ENCODE measurements at regions not wholly inside any gene's neighbourhood (a gene's known extent, or its start where the extent isn't known, plus 50 kb on each side); places are given as distances from the start of the nearest gene placed in this dataset.
"Not testable (repeated sequence)": the region's sequence is repeated elsewhere in the genome, so short reads cannot be mapped to it uniquely, and the experiment has no call there.

DNA sequence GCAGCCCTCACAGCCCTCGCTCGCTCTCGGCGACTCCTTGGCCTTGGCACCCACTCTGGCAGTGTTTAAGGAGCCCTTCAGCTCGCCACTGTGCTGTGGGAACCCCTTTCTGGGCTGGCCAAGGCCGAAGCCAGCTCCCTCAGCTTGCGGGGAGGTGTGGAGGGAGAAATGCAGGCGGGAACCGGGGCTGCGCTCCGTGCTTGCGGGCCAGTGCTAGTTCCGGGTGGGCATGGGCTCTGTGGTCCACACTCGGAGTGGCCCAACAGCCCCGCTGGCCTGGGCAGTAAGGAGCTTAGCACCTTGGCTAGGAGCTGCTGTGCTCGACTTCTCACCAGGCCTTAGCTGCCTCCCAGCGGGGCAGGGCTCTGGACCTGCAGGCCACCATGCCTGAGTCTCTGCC is 192.6 kb downstream of the COX18 start:
- no peak overlapping the region for H3K4me3 ChIP-seq (ENCODE audit: control insufficient read depth, low read depth, low read length)
- TF ChIP-seq, protein P1, sequence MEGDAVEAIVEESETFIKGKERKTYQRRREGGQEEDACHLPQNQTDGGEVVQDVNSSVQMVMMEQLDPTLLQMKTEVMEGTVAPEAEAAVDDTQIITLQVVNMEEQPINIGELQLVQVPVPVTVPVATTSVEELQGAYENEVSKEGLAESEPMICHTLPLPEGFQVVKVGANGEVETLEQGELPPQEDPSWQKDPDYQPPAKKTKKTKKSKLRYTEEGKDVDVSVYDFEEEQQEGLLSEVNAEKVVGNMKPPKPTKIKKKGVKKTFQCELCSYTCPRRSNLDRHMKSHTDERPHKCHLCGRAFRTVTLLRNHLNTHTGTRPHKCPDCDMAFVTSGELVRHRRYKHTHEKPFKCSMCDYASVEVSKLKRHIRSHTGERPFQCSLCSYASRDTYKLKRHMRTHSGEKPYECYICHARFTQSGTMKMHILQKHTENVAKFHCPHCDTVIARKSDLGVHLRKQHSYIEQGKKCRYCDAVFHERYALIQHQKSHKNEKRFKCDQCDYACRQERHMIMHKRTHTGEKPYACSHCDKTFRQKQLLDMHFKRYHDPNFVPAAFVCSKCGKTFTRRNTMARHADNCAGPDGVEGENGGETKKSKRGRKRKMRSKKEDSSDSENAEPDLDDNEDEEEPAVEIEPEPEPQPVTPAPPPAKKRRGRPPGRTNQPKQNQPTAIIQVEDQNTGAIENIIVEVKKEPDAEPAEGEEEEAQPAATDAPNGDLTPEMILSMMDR (IDR thresholded peaks at IDR 0.05; ENCODE audit: control insufficient read depth, insufficient read depth, low read depth, low read length, missing control alignments): no peak
- no peak for DNase-seq (ENCODE audit: low read depth)

GRCh38 chr4:72875545-72875944 is 194.0 kb downstream of the COX18 start:
- no peak overlapping the region for H3K4me3 ChIP-seq (ENCODE audit: control insufficient read depth, low read depth, low read length)
- DNase-seq (ENCODE audit: low read depth): no peak
- TF ChIP-seq, protein P1 (IDR thresholded peaks at IDR 0.05; ENCODE audit: control insufficient read depth, insufficient read depth, low read depth, low read length, missing control alignments): no peak

DNA sequence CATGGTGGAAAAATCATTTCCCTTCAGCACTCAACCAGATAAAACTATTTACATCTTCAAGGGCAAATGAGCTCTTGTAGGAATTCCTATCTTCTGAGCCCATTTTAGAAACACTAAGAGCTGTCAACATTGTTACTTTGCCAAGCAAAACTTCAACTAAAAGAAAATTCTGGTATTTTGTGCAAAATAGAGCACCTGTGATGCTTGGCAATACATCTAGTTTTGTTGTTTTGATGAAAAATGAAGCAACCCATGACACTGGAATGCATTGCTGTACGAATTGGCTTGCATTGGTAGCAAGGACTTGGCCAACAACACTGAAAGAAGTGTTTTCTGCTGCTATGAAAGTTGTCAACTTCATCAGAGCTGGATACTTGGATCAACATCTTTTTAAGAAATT is 194.4 kb downstream of the COX18 start:
- TF ChIP-seq, protein P1 (IDR thresholded peaks at IDR 0.05; ENCODE audit: control insufficient read depth, insufficient read depth, low read depth, low read length, missing control alignments): no peak
- no peak for DNase-seq (ENCODE audit: low read depth)

GRCh38 chr4:72864898-72865297 is 204.6 kb downstream of the COX18 start:
- H3K4me3 ChIP-seq (ENCODE audit: control insufficient read depth, low read depth, low read length): no peak overlapping the region
- DNase-seq (ENCODE audit: low read depth): no peak
- TF ChIP-seq, protein P1 (IDR thresholded peaks at IDR 0.05; ENCODE audit: control insufficient read depth, insufficient read depth, low read depth, low read length, missing control alignments): no peak

More for the DNA sequence above, 194.4 kb downstream of the COX18 start:
- no peak overlapping the region for H3K4me3 ChIP-seq (ENCODE audit: control insufficient read depth, low read depth, low read length)

DNA sequence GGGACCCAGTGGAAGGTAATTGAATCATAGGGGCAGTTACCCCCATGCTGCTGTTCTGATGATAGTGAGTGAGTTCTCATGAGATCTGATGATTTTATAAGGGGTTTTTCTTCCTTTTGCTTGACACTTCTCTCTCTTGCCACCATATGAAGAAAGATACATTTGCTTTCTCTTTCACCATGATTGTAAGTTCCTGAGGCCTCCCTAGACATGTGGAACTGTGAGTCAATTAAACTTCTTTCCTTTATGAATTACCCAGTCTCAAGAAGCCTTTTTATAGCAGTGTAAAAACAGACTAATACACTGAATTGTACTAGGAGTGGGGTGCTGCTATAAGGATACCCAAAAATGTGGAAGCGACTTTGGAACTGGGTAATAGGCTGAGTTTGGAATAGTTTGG is 205.2 kb downstream of the COX18 start:
- H3K4me3 ChIP-seq (ENCODE audit: control insufficient read depth, low read depth, low read length); DNase-seq (ENCODE audit: low read depth): not testable (repeated sequence)

GRCh38 chr4:72860766-72861165 is 208.8 kb downstream of the COX18 start:
- no peak for DNase-seq (ENCODE audit: low read depth)
- H3K4me3 ChIP-seq (ENCODE audit: control insufficient read depth, low read depth, low read length): no peak overlapping the region
- TF ChIP-seq, protein P1 (IDR thresholded peaks at IDR 0.05; ENCODE audit: control insufficient read depth, insufficient read depth, low read depth, low read length, missing control alignments): no peak

DNA sequence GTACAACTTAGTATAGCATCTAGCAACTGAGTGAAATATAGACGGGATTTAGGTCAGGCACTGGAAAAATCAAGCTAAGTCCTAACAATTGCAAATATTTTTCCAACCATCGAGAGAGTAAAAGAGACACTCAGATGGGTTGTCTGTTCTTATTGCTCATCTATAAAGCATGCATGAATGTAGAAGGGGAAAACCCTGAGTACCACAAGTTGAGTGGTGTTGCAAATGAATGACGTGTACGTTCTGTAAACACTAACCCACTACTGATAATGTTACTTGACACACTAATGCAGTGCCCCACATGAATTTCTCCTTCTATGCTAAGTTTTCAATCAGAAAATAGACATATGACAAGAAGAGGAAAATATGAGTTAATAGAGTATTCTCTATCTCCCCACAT is 211.2 kb downstream of the COX18 start:
- no peak overlapping the region for H3K4me3 ChIP-seq (ENCODE audit: control insufficient read depth, low read depth, low read length)
- TF ChIP-seq, protein P1 (IDR thresholded peaks at IDR 0.05; ENCODE audit: control insufficient read depth, insufficient read depth, low read depth, low read length, missing control alignments): no peak
- DNase-seq (ENCODE audit: low read depth): peak; percentile 91

Data from AG09309 (cell line).